ENCODE measurements at regions not wholly inside any gene's neighbourhood (a gene's known extent, or its start where the extent isn't known, plus 50 kb on each side); places are given as distances from the start of the nearest gene placed in this dataset.

DNA sequence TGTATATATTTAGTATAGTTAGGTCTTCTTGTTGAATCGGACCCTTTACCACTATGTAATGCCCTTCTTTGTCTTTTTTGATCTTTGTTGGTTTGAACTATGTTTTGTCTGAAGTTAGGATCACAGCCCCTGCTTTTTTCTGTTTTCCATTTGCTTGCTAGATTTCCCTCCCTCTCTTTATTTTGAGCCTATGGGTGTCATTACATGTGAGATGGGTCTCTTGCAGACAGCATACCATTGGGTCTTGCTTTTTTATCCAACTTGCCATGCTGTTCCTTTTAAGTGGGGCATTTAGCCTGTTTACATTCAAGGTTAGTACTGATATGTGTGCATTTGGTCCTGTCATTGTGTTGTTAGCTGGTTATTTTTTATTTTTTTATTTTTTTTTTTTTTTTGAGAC is 224.6 kb downstream of the INSC start:
- TF ChIP-seq, protein P1, sequence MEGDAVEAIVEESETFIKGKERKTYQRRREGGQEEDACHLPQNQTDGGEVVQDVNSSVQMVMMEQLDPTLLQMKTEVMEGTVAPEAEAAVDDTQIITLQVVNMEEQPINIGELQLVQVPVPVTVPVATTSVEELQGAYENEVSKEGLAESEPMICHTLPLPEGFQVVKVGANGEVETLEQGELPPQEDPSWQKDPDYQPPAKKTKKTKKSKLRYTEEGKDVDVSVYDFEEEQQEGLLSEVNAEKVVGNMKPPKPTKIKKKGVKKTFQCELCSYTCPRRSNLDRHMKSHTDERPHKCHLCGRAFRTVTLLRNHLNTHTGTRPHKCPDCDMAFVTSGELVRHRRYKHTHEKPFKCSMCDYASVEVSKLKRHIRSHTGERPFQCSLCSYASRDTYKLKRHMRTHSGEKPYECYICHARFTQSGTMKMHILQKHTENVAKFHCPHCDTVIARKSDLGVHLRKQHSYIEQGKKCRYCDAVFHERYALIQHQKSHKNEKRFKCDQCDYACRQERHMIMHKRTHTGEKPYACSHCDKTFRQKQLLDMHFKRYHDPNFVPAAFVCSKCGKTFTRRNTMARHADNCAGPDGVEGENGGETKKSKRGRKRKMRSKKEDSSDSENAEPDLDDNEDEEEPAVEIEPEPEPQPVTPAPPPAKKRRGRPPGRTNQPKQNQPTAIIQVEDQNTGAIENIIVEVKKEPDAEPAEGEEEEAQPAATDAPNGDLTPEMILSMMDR (IDR thresholded peaks at IDR 0.05; ENCODE audit: poor library complexity) = no peak
- TF ChIP-seq EZH2phosphoT487 (IDR thresholded peaks at IDR 0.05; ENCODE audit: low read depth, severe bottlenecking, unreplicated experiment) (no peak), EZH2 (IDR thresholded peaks at IDR 0.05; ENCODE audit: borderline replicate concordance) (no peak)
